Liver (tissue), 7 donors: ENCODE measurements at regions not wholly inside any gene's neighbourhood (a gene's known extent, or its start where the extent isn't known, plus 50 kb on each side); places are given as distances from the start of the nearest gene placed in this dataset.
"Not testable (repeated sequence)": the region's sequence is repeated elsewhere in the genome, so short reads cannot be mapped to it uniquely, and the experiment has no call there.

Experiments used
- DNase-seq: peaks from one replicate; pipeline ENCODE4 v3.0.0-alpha.2; 2017; ENCODE audit warnings: low spot score
- H3K27ac ChIP-seq, 2 donors: one replicate each; pipeline ENCODE4 v1.7.0; 2013; ENCODE audit warnings: inconsistent platforms in 2 of 2, low read length in 2 of 2, control low read depth in 1 of 2, low read depth in 1 of 2, mild to moderate bottlenecking in 1 of 2
- H3K27me3 ChIP-seq, 4 donors: one replicate each; pipeline versions ENCODE4 v1.6.1 to v1.7.0; 2013; ENCODE audit warnings: low read length in 3 of 4, inconsistent platforms in 1 of 4, mild to moderate bottlenecking in 1 of 4, moderate library complexity in 1 of 4; ENCODE audit not compliant: control insufficient read depth in 4 of 4, insufficient read depth in 4 of 4
- H3K36me3 ChIP-seq, 4 donors: one replicate each; pipeline versions ENCODE4 v1.6.1 to v1.7.0; 2013; ENCODE audit warnings: low read length in 3 of 4, mild to moderate bottlenecking in 3 of 4, low read depth in 1 of 4, moderate library complexity in 1 of 4; ENCODE audit not compliant: control insufficient read depth in 4 of 4, insufficient read depth in 3 of 4
- H3K4me1 ChIP-seq, 4 donors: one replicate each; pipeline versions ENCODE4 v1.6.1 to v1.7.0; 2013; ENCODE audit warnings: low read length in 3 of 4, mild to moderate bottlenecking in 3 of 4, moderate library complexity in 1 of 4; ENCODE audit not compliant: control insufficient read depth in 4 of 4, insufficient read depth in 4 of 4
- H3K4me3 ChIP-seq, 3 donors: one replicate each; pipeline versions ENCODE4 v1.6.1 to v1.7.0; 2013; ENCODE audit warnings: low read length in 3 of 3, control low read depth in 1 of 3, low read depth in 1 of 3, mild to moderate bottlenecking in 1 of 3
- H3K9ac ChIP-seq, 2 donors: one replicate each; pipeline ENCODE4 v1.7.0; 2013; ENCODE audit warnings: low read length in 2 of 2, mild to moderate bottlenecking in 2 of 2, moderate library complexity in 2 of 2, control low read depth in 1 of 2, low read depth in 1 of 2
- H3K9me3 ChIP-seq, 4 donors: one replicate each; pipeline versions ENCODE4 v1.6.1 to v1.7.0; 2013; ENCODE audit warnings: low read length in 3 of 4; ENCODE audit not compliant: control insufficient read depth in 4 of 4
- FOXA1 ChIP-seq: IDR thresholded peaks from 2 replicates; pipeline ENCODE4 v1.6.1; 2016; ENCODE audit warnings: antibody characterized with exemption
- FOXA2 ChIP-seq: IDR thresholded peaks from 2 replicates; pipeline ENCODE4 v1.6.1; 2016; ENCODE audit warnings: antibody characterized with exemption
- HNF4A ChIP-seq, 2 donors: conservative IDR thresholded peaks; 2 replicates each; pipeline ENCODE4 v1.6.1; 2016; ENCODE audit warnings: antibody characterized with exemption in 2 of 2, mild to moderate bottlenecking in 2 of 2
- JUND ChIP-seq, 2 donors: IDR thresholded peaks; 2 replicates each; pipeline ENCODE4 v1.6.1; 2016; ENCODE audit warnings: antibody characterized with exemption in 2 of 2
- NR2F2 ChIP-seq: IDR thresholded peaks from 2 replicates; pipeline ENCODE4 v1.6.1; 2016; ENCODE audit warnings: antibody characterized with exemption
- RXRA ChIP-seq, 2 donors: IDR thresholded peaks; 2 replicates each; pipeline ENCODE4 v1.6.1; 2017 to 2018; ENCODE audit warnings: antibody characterized with exemption in 2 of 2, mild to moderate bottlenecking in 1 of 2
- YY1 ChIP-seq: IDR thresholded peaks from 2 replicates; pipeline ENCODE4 v1.6.1; 2016; ENCODE audit warnings: antibody characterized with exemption, mild to moderate bottlenecking
- WGBS: extraction: QIAGEN DNeasy Blood & Tissue Kit; methylation state at CpG from one replicate; pipeline ENCODE4 v1.1.7; 2013; 5-methylcytosine and 5-hydroxymethylcytosine counted together
- TF ChIP-seq, protein P1 (sequence below): IDR thresholded peaks from 2 replicates; pipeline ENCODE4 v1.6.1; 2016; ENCODE audit warnings: antibody characterized with exemption
- TF ChIP-seq, protein P2 (sequence below): IDR thresholded peaks from 2 replicates; pipeline ENCODE4 v1.6.1; 2016; ENCODE audit warnings: antibody characterized with exemption, mild to moderate bottlenecking
- donor health status: healthy.
- donor health status: healthy.
- donor health status: healthy.
- donor health status: healthy.

- no peak for TF ChIP-seq YY1
- no peak for TF ChIP-seq JUND (IDR thresholded peaks at IDR 0.05)
- Histone ChIP-seq H3K9ac (no peak overlapping the region), H3K27ac (no peak overlapping the region), H3K4me3 (no peak overlapping the region), H3K27me3 (no peaks in the 10 kb centered on the region), H3K4me1 (no peaks in the 10 kb centered on the region), H3K36me3 (no peaks in the 10 kb centered on the region), H3K9me3 (no peaks in the 10 kb centered on the region)
- WGBS = 81% methylated on average over 8 of the region's 8 CpGs
- no peak for DNase-seq
These were observed 220.0 kb upstream of the SGCG start for GRCh38 chr13:22960827-22961226.

DNA sequence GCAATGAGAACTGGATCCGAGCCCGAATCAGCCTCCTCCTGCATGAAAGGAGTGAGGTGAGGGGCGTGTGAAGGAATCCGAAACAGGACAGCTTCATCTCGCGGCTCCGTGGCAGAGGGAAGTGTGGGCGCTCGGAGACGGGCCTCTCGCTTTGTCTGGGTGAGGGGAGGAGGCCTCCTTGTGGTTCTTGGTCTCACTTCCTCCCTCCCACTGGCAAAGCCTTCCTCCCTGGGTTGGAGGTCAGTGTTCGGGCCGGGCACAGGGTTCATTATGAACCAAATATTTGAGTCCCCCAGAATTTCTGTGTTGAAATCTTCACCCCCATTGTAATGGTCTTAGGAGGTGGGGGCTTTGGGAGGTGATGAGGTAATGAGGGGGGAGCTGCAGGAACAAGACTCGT, 219.4 kb upstream of the SGCG start:
- H3K4me3 ChIP-seq, H3K27ac ChIP-seq, H3K9me3 ChIP-seq, H3K4me1 ChIP-seq, H3K9ac ChIP-seq, H3K36me3 ChIP-seq, H3K27me3 ChIP-seq, DNase-seq: not testable (repeated sequence)
- 74% methylated on average over 11 of the region's 14 CpGs for WGBS

DNA sequence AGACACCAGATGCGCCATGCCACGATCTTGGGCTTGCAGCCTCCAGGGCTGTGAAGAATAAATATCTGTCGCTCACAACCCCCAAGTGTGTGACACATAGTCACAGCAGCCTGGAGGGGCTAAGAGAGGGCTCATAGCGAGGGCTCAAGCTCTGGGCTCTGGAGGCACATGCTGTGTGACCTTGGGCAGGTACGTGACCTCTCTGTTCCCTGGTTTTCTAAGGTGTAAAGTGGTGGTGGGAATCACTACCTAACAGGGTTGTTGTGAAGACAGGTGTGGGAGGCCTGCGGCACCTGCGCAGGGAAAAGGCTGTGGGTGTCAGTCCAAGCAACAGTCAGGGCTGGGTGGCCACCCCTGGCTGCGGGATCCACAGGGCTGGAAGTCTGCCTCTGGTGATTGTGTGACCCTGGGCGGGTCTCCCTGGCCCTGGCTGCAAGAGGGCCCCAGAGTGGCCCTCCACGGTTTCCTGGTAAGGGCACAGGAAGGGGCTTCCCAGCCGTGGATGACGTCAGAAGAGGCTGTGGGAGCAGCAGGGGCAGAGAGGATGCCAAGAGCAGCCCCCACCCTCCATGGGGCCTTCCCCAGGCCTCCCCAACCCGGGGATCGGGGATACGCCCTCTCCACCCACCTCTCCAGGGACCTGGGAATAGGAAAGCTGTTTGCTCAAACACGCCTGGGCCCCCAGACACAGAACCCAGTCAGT, 218.8 kb upstream of the SGCG start:
- Histone ChIP-seq H3K27me3 (no peaks in the 10 kb centered on the region), H3K9ac (no peak overlapping the region), H3K4me3 (no peak overlapping the region), H3K36me3 (no peaks in the 10 kb centered on the region), H3K9me3 (no peaks in the 10 kb centered on the region), H3K27ac (no peak overlapping the region), H3K4me1 (no peaks in the 10 kb centered on the region)
- TF ChIP-seq FOXA2 = no peak
- no peak for TF ChIP-seq NR2F2
- TF ChIP-seq RXRA (IDR thresholded peaks at IDR 0.05) = no peak
- TF ChIP-seq, protein P1, sequence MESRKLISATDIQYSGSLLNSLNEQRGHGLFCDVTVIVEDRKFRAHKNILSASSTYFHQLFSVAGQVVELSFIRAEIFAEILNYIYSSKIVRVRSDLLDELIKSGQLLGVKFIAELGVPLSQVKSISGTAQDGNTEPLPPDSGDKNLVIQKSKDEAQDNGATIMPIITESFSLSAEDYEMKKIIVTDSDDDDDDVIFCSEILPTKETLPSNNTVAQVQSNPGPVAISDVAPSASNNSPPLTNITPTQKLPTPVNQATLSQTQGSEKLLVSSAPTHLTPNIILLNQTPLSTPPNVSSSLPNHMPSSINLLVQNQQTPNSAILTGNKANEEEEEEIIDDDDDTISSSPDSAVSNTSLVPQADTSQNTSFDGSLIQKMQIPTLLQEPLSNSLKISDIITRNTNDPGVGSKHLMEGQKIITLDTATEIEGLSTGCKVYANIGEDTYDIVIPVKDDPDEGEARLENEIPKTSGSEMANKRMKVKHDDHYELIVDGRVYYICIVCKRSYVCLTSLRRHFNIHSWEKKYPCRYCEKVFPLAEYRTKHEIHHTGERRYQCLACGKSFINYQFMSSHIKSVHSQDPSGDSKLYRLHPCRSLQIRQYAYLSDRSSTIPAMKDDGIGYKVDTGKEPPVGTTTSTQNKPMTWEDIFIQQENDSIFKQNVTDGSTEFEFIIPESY = no peak
- TF ChIP-seq, protein P2, sequence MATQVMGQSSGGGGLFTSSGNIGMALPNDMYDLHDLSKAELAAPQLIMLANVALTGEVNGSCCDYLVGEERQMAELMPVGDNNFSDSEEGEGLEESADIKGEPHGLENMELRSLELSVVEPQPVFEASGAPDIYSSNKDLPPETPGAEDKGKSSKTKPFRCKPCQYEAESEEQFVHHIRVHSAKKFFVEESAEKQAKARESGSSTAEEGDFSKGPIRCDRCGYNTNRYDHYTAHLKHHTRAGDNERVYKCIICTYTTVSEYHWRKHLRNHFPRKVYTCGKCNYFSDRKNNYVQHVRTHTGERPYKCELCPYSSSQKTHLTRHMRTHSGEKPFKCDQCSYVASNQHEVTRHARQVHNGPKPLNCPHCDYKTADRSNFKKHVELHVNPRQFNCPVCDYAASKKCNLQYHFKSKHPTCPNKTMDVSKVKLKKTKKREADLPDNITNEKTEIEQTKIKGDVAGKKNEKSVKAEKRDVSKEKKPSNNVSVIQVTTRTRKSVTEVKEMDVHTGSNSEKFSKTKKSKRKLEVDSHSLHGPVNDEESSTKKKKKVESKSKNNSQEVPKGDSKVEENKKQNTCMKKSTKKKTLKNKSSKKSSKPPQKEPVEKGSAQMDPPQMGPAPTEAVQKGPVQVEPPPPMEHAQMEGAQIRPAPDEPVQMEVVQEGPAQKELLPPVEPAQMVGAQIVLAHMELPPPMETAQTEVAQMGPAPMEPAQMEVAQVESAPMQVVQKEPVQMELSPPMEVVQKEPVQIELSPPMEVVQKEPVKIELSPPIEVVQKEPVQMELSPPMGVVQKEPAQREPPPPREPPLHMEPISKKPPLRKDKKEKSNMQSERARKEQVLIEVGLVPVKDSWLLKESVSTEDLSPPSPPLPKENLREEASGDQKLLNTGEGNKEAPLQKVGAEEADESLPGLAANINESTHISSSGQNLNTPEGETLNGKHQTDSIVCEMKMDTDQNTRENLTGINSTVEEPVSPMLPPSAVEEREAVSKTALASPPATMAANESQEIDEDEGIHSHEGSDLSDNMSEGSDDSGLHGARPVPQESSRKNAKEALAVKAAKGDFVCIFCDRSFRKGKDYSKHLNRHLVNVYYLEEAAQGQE = no peak
- TF ChIP-seq HNF4A (conservative IDR thresholded peaks at IDR 0.05) = no peak
- TF ChIP-seq YY1 = no peak
- no peak for TF ChIP-seq FOXA1
- no peak for DNase-seq
- 77% methylated on average over 16 of the region's 16 CpGs for whole genome bisulfite sequencing

DNA sequence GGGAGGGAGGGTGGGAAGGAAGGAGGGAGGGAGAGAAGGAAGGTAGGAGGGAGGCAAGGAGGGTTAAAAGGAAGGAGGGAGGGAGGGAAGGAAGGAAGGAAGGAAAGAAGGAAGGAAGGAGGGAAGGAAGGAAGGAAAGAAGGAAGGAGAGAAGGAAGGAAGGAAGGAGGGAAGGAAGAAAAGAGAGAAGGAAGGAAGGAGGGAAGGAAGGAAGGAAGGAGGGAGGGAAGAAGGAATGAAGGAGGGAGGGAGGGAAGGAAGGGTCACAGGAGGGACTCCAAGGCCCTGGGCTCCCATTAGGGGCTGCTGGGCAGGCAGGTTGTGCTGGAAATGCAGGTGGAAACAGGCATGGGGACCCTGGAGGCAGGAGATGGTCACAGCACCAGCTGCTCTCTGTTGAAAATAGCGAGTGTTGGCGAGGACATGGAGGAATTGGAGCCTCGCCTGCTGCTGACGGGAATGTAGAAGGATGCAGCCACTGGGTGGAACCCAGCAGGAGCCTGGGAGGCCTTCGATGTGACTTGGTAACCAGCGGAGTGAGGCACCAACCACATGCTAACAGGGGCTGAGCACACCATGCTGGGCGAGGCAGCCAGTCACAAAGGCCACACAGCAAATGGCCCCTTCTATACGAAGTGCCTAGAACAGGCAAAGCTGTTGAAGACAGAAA, 217.3 kb upstream of the SGCG start:
- not testable (repeated sequence) for H3K9ac ChIP-seq, H3K4me3 ChIP-seq, H3K4me1 ChIP-seq, H3K27ac ChIP-seq, DNase-seq, H3K27me3 ChIP-seq, H3K9me3 ChIP-seq, H3K36me3 ChIP-seq
- WGBS = 71% methylated on average over 8 of the region's 8 CpGs
